Medulla oblongata (tissue), 1 donor: ENCODE measurements at regions not wholly inside any gene's neighbourhood (a gene's known extent, or its start where the extent isn't known, plus 50 kb on each side); places are given as distances from the start of the nearest gene placed in this dataset.

Experiments used
- DNase-seq: peaks from one replicate; pipeline ENCODE4 v3.0.0-alpha.2; 2015; ENCODE audit errors: extremely low spot score

DNA sequence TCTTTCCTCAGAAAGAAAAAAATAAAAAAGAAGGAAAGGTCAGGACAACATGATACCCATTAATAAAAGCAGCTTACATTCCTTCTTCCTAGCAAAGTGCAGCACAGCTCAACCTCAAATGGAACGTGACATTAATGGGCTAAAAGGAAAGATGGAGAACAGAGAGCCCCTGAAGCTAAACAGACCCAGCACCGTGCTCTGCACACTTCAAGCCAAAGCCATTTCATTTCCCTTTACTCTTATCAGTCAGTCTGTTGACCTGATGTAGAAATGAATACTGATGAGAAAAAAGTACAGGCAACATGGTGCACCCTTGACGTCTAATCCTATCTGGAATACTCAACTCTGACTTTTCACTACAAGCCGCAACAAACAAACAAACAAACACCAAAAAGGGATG lies 57.7 kb upstream of the EDNRA start:
- DNase-seq: no peak

GRCh38 chr4:147425019-147425418 lies 55.9 kb upstream of the EDNRA start:
- no peak for DNase-seq

DNA sequence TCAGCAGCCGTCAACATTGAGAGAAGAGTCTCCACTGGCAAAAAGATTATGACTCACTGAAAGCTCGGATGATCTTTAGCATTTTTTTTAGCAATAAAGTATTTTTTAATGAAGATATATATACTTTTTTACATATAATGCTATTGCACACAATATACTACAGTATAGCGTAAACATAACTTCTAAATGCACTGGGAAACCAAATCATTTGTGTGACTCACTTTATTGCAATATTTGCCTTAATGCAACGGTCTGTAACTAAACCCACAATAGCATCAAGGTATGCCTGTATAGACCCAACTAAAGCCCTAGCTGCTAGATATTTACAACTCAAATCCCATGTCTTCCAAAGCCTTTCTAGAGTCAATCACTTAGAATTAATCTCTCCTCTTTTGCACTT lies 52.3 kb upstream of the EDNRA start:
- no peak for DNase-seq

GRCh38 chr4:147430111-147430510 lies 50.8 kb upstream of the EDNRA start:
- DNase-seq: no peak
